ENCODE measurements at regions not wholly inside any gene's neighbourhood (a gene's known extent, or its start where the extent isn't known, plus 50 kb on each side); places are given as distances from the start of the nearest gene placed in this dataset.

DNA sequence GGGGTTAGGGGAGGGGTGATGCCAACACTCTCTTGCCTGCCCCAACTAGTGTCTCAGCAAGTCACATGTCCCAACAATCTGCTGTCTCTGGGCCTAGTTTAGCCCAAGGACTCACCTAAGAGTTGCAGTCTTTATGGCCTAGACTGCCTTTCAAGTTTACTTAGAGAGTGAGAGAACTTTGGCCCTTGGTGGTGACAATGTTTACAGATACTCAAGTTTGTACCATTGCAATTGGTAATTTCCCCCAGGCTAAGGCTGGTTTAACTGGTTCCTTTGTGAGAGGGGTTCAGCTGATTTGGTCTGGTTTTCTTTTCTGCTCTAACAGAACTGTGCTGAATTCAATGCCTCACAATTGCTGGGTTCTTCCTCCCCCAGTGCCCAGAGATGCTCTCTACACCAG, 1279.9 kb upstream of the EYS start:
- ATAC-seq (no peak), DNase-seq (ENCODE audit: low read depth in 1 of 2, low spot score in 1 of 2) (no peak), FAIRE-seq (no peak)
- H3K4me2 ChIP-seq: no peak overlapping the region
- POLR2A ChIA-PET: no interaction called here
- CTCF ChIA-PET: no interaction called here
- TF ChIP-seq JUN (IDR thresholded peaks at IDR 0.05) (no peak), RFX5 (IDR thresholded peaks at IDR 0.05) (no peak)
- TF ChIP-seq, protein P1, sequence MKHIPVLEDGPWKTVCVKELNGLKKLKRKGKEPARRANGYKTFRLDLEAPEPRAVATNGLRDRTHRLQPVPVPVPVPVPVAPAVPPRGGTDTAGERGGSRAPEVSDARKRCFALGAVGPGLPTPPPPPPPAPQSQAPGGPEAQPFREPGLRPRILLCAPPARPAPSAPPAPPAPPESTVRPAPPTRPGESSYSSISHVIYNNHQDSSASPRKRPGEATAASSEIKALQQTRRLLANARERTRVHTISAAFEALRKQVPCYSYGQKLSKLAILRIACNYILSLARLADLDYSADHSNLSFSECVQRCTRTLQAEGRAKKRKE (CRISPR knock-in tag; IDR thresholded peaks at IDR 0.05; ENCODE audit: low read depth): no peak
- H3K27ac ChIP-seq: no peak overlapping the region
- H3K4me1 ChIP-seq: no peaks in the 10 kb centered on the region
- H3K4me3 ChIP-seq: no peak overlapping the region
- H3K9me3 ChIP-seq: no peaks in the 10 kb centered on the region

DNA sequence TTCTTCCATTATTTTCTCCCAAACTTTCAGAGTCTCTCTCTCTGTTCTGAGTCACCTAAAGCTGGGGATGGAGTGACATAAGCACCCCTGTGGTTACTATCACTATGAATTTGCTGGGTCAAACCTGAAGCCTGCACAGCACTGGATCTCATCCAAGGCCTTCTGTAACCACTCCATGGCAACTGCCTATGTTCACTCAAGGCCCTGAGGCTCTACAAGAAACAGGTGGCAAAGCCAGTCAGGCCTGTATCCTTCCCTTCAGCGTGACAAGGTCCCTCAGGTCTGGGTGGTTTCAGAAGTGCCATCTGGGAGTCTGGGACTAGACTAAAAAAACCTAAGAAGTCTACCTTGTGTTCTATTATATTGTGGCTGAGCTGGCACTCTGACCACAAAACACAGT, 1278.8 kb upstream of the EYS start:
- Histone ChIP-seq H3K4me1 (no peaks in the 10 kb centered on the region), H3K4me2 (no peak overlapping the region), H3K4me3 (no peak overlapping the region), H3K9me3 (no peaks in the 10 kb centered on the region), H3K27ac (no peak overlapping the region)
- POLR2A ChIA-PET: no interaction called here
- 0% methylated on average over 1 of the region's 1 CpG for WGBS (ENCODE audit: missing lambda C conversion rate)
- no peak for ATAC-seq
- TF ChIP-seq PHF8 (IDR thresholded peaks at IDR 0.05; ENCODE audit: borderline replicate concordance, low read depth) (no peak), KDM5A (IDR thresholded peaks at IDR 0.05) (no peak), MAZ (IDR thresholded peaks at IDR 0.05; ENCODE audit: borderline replicate concordance, low read depth, low read length) (no peak), HDAC2 (IDR thresholded peaks at IDR 0.05) (no peak), RFX5 (IDR thresholded peaks at IDR 0.05) (no peak), NR3C1 (IDR thresholded peaks at IDR 0.05) (no peak), CHD4 (IDR thresholded peaks at IDR 0.05; ENCODE audit: borderline replicate concordance) (no peak), JUNB (IDR thresholded peaks at IDR 0.05) (no peak), BHLHE40 (IDR thresholded peaks at IDR 0.05; ENCODE audit: low read depth, low read length) (no peak), EHMT2 (IDR thresholded peaks at IDR 0.05; ENCODE audit: low read depth) (no peak), CEBPB (IDR thresholded peaks at IDR 0.05) (no peak)
- TF ChIP-seq, protein P2, sequence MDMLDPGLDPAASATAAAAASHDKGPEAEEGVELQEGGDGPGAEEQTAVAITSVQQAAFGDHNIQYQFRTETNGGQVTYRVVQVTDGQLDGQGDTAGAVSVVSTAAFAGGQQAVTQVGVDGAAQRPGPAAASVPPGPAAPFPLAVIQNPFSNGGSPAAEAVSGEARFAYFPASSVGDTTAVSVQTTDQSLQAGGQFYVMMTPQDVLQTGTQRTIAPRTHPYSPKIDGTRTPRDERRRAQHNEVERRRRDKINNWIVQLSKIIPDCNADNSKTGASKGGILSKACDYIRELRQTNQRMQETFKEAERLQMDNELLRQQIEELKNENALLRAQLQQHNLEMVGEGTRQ (IDR thresholded peaks at IDR 0.05): no peak
- TF ChIP-seq, protein P1 (CRISPR knock-in tag; IDR thresholded peaks at IDR 0.05; ENCODE audit: low read depth): no peak
- TF ChIP-seq, protein P3, sequence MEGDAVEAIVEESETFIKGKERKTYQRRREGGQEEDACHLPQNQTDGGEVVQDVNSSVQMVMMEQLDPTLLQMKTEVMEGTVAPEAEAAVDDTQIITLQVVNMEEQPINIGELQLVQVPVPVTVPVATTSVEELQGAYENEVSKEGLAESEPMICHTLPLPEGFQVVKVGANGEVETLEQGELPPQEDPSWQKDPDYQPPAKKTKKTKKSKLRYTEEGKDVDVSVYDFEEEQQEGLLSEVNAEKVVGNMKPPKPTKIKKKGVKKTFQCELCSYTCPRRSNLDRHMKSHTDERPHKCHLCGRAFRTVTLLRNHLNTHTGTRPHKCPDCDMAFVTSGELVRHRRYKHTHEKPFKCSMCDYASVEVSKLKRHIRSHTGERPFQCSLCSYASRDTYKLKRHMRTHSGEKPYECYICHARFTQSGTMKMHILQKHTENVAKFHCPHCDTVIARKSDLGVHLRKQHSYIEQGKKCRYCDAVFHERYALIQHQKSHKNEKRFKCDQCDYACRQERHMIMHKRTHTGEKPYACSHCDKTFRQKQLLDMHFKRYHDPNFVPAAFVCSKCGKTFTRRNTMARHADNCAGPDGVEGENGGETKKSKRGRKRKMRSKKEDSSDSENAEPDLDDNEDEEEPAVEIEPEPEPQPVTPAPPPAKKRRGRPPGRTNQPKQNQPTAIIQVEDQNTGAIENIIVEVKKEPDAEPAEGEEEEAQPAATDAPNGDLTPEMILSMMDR (IDR thresholded peaks at IDR 0.05): no peak
- FAIRE-seq: no peak
- no peak for DNase-seq (ENCODE audit: low read depth in 1 of 2, low spot score in 1 of 2)
- CTCF ChIA-PET: no interaction called here

DNA sequence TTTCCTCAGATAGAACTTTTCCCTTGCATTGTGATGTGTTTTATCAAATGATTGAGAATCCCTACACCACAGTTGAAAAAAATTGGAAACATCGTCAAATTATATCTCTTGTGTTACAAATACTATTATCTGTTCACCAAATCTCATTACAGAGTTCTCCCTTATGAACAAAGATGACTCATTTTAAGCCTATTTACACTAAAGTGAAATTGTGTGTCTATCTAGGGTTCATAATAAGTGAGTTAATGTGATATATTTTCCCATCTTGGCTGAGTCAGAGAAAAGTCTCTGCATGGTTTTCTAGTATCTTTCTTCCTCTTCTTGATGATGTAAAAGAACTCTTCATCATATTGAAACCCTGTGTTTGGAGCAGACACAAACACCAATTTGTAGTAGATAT, 1263.3 kb upstream of the EYS start:
- Histone ChIP-seq H3K4me3 (no peak overlapping the region), H3K4me1 (no peaks in the 10 kb centered on the region), H3K27ac (no peak overlapping the region), H3K9me3 (no peaks in the 10 kb centered on the region), H3K4me2 (no peak overlapping the region)
- CTCF ChIA-PET: no interaction called here
- POLR2A ChIA-PET: no interaction called here
- WGBS (ENCODE audit: missing lambda C conversion rate): 8% methylated on average over 1 of the region's 1 CpG
- no peak for FAIRE-seq
- no peak for ATAC-seq
- DNase-seq (ENCODE audit: low read depth in 1 of 2, low spot score in 1 of 2): no peak
- TF ChIP-seq SMC3 (IDR thresholded peaks at IDR 0.05) (no peak), EHF (CRISPR knock-in tag; IDR thresholded peaks at IDR 0.05) (no peak), RCOR1 (IDR thresholded peaks at IDR 0.05; ENCODE audit: low read depth, low read length) (no peak), TFCP2L1 (CRISPR knock-in tag; IDR thresholded peaks at IDR 0.05) (no peak), SREBF2 (IDR thresholded peaks at IDR 0.05) (no peak), JUN (IDR thresholded peaks at IDR 0.05) (no peak), GATA3 (IDR thresholded peaks at IDR 0.05; ENCODE audit: borderline replicate concordance) (no peak), FOXS1 (CRISPR knock-in tag; IDR thresholded peaks at IDR 0.05) (no peak), POLR2A (IDR thresholded peaks at IDR 0.05; ENCODE audit: low read length) (no peak), BHLHE40 (IDR thresholded peaks at IDR 0.05; ENCODE audit: low read depth, low read length) (no peak), HOXB5 (CRISPR knock-in tag; IDR thresholded peaks at IDR 0.05) (no peak), HOXA7 (CRISPR knock-in tag; IDR thresholded peaks at IDR 0.05) (no peak)
- TF ChIP-seq, protein P4, sequence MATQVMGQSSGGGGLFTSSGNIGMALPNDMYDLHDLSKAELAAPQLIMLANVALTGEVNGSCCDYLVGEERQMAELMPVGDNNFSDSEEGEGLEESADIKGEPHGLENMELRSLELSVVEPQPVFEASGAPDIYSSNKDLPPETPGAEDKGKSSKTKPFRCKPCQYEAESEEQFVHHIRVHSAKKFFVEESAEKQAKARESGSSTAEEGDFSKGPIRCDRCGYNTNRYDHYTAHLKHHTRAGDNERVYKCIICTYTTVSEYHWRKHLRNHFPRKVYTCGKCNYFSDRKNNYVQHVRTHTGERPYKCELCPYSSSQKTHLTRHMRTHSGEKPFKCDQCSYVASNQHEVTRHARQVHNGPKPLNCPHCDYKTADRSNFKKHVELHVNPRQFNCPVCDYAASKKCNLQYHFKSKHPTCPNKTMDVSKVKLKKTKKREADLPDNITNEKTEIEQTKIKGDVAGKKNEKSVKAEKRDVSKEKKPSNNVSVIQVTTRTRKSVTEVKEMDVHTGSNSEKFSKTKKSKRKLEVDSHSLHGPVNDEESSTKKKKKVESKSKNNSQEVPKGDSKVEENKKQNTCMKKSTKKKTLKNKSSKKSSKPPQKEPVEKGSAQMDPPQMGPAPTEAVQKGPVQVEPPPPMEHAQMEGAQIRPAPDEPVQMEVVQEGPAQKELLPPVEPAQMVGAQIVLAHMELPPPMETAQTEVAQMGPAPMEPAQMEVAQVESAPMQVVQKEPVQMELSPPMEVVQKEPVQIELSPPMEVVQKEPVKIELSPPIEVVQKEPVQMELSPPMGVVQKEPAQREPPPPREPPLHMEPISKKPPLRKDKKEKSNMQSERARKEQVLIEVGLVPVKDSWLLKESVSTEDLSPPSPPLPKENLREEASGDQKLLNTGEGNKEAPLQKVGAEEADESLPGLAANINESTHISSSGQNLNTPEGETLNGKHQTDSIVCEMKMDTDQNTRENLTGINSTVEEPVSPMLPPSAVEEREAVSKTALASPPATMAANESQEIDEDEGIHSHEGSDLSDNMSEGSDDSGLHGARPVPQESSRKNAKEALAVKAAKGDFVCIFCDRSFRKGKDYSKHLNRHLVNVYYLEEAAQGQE (IDR thresholded peaks at IDR 0.05): no peak
- TF ChIP-seq, protein P5, sequence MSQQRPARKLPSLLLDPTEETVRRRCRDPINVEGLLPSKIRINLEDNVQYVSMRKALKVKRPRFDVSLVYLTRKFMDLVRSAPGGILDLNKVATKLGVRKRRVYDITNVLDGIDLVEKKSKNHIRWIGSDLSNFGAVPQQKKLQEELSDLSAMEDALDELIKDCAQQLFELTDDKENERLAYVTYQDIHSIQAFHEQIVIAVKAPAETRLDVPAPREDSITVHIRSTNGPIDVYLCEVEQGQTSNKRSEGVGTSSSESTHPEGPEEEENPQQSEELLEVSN (IDR thresholded peaks at IDR 0.05; ENCODE audit: borderline replicate concordance, low read depth): no peak
- TF ChIP-seq, protein P6, sequence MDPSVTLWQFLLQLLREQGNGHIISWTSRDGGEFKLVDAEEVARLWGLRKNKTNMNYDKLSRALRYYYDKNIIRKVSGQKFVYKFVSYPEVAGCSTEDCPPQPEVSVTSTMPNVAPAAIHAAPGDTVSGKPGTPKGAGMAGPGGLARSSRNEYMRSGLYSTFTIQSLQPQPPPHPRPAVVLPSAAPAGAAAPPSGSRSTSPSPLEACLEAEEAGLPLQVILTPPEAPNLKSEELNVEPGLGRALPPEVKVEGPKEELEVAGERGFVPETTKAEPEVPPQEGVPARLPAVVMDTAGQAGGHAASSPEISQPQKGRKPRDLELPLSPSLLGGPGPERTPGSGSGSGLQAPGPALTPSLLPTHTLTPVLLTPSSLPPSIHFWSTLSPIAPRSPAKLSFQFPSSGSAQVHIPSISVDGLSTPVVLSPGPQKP (IDR thresholded peaks at IDR 0.05; ENCODE audit: low read depth, low read length): no peak

Measured in A549 (cell line).